HG03442 (cell line): ENCODE measurements at regions not wholly inside any gene's neighbourhood (a gene's known extent, or its start where the extent isn't known, plus 50 kb on each side); places are given as distances from the start of the nearest gene placed in this dataset.

Source experiments
- ATAC-seq: cut with Tn5 transposase; IDR thresholded peaks from one replicate; pipeline ENCODE4 v1.9.1; 2021; ENCODE audit warnings: mild to moderate bottlenecking, moderate library complexity; ENCODE audit not compliant: unreplicated experiment

DNA sequence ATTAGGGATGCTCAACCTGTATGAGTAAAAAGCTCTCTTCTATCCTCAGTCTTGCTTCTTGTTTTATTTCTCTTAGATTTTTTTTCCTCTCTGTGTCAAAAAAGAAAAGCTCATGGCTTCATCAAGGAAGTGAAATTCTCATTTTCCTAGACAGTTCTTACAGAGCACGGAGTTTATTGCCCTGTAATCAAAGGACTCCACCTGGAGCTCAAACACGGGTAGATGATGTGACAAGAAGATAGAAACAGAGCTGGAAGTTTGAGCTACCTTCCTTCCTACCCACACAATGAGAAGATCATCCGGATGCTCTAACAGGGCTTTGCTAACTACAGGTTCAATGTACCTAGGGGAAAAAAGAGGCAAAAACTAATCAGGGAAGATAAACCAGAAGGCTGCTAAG, 564.8 kb downstream of the MED13L start:
- ATAC-seq, result no peak

DNA sequence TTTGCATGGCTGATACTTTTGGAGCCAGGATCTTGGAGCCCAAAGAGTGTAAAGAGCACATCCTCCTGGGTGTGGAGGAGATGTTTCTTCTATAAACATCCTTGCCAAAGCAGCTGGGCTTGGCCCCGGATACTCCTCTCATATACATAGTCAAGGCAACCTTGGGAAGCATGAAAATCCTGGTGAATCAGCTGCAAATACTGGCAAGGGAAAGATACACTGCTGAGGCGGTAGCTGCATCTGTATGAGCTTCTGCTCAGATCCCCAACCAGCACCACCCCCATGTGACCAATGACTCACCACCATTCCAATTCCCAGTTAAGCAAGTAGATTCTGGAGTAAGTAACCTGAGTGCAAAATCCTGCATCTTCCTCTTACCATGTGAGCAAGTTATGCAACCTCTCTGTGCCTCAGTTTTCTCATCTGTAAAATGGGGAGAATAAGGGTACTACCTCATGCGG, 567.4 kb downstream of the MED13L start:
- ATAC-seq, result no peak

DNA sequence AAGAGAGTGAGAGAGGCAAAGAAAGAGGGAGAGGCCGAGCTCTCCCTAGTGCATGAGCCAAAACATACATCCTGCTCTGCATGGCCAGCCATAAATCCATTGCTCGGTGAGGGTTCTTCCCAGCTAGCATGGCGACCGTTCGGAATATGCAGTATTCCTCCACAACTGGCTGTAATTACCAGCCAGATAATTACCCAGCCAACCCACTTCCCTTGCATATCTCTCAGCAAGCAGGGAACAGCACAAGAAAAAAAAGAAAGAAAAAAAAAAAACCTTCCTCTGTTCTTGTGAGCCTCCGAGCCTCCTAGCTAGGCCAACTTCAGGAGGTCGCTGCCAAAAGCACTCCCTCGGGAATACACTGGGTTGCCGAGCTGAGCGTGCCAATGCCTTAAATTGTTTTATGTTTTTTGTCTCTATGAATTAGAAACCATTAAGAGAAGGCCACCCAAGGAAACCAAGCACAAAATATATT, 567.9 kb downstream of the MED13L start:
- ATAC-seq, result no peak

DNA sequence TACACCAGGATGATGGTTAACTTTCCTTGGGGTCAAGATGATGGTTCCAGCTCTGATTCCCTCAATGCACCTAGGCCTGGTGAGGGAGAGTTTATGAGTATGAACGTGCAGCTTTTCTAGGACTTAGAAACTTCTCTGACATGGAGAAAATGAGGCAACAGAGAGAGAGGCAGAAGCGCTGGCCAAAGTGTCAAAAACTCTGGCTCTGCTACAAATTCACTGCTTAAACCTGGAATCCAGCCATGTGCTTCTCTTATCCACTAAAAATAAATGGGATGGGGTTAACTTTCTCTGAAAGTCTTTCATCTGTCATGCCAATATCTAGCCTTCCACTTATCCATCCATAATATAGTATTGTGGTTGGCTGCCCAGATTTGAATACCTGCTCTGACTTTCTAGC, 568.7 kb downstream of the MED13L start:
- no peak for ATAC-seq

DNA sequence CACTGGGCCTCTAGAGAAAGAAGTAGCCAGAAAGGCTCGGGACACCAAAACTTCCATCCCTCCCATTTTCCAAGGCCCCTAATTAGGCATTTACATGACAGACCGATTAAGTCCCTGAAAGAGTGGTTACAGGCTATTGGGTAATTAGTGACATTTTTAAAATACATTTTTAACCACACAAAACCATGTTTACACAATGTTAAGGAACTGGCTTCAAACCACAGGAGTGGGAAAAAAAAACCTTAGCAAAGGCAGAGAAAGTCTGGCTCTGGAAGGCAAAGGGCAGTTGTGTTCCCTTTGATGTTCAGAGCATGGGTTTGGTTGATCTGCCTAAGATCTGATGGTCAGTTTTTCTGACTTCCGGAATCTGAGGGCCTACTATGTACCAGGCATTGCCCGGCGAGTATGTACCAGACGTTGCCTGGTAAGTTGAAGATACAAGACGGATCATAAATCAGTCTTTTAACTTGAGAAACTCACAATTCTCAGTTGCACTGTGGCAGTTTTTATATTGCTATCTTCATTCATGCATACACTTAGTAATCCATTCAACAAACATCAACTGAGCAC, 576.5 kb downstream of the MED13L start:
- no peak for ATAC-seq

DNA sequence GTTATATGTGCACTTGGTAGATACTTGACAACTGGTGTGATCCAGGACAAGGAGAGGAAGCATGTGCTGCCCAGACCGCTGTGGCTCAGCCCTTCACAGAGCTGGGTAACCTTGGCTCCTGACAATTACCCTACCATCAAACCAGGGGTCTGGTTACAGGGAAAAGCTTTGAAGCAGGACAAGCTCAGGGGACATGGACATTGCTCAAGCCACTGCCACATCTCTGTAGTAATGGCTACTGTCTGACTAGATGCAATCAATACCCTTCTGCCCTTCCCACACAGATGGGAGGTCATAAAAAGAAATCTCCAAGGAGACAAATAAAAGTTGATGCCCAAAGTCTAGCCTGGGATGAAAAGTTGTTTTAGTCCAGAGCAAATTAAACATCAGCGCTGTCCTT, 577.4 kb downstream of the MED13L start:
- no peak for ATAC-seq

DNA sequence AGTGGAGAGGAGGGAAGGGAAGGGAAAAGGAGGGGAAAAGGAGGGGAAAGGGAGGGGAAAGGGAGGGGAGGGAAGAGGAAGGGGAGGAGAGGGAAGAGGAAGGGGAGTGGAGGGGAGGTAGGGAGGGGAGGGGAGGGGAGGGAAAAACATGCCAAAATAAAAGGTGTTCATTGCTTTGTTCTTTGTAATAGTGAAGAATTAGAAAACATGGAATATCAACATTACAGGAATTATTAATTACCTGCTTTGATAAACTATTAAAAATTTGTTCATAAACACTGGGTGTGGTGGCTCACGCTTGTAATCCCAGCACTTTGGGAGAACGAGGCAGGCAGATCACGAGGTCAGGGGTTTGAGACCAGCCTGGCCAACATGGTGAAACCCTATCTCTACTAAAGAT, 579.2 kb downstream of the MED13L start:
- no peak for ATAC-seq

DNA sequence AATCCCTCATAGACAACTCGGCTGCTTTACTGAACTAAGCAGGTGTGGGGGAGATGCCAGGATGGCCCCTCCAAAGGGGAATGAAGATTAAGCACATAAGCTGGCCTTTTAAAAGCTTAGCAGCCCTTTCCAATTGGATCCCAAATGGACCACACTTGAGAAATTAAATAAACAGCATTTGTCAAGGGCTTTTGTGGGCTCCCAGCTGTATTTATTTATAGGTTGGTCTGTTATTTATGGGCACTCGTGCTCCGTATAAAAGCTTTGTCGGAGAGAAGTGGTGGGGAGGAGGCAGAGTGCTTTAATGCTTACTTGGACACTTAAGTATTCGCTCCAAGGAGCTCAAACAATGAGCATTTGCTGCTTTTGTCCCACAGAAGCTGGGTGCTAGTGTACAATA, 580.2 kb downstream of the MED13L start:
- ATAC-seq, result no peak

DNA sequence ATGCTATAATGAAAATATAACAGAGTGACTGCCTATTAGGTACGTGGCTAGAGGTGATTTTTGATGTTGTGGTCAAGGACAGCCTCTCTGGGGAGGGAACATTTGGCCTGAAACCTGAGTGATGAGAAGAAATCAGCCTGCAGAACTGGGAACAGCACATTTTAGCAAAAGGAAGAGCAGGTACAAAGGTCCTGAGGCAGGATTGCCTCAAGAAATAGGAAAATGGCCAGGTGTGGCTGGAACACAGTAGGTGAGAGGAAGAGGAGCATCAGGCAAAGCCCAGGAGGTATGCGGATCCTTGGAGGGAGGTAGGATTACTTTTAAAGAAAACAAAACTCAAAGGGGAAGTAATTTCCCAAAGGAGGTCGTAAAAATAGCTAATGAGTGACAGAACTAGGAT, 582.9 kb downstream of the MED13L start:
- no peak for ATAC-seq

DNA sequence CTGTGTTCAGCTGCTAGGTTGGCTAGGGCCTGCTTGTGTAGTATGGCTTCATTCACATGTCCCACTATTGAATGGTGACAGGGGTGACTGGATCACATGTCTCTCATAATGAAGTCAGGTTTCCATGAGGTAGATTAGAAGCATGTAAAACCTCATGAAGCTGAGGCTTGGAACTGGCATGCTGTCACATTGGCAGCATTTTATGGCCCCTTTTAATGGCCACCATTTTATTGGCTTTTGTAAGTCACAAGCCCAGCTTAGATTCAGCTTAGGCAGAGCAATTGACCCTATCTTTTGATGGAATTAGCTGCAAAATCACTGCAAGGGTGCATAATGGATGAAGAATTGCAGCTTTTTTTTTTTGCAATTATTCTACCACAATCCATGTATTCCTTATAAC, 583.5 kb downstream of the MED13L start:
- no peak for ATAC-seq

DNA sequence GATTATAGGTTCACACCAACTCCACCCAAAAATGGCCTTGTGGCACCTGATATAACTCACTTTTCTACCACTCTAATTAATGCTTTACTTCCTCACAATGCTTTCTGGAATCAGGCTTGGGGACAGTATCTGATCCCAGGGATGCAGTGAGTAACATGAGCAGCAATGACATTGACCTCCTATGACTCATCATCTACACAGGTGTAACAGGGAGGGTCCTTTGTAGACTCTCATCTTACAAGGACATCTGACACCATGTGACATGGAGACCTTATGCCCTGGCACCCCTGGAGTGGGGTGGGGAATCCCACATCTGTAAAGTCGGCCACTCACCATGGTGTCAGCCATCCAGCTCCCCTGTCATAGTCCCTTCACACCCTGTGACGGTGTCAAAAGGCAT, 586.4 kb downstream of the MED13L start:
- ATAC-seq, result no peak

DNA sequence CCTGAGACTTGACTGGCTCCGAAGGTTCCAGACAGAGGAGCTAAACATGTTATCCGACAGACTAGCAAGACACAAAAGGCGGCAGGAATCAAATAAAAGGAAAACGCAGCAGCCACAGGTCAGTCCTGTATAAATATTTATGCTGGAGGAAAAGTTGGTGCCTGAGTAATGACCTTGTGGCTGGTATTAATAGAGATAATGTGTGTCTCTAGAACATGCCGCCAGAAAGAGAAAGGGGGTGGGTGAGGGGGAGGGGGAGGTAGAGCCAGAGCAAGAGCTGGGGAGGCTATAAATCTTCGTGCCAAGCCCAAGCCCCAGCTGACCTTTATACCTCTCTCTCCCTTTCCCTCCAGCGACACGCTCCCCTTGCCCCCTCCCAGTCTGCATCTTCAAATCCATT, 590.4 kb downstream of the MED13L start:
- ATAC-seq, result no peak

DNA sequence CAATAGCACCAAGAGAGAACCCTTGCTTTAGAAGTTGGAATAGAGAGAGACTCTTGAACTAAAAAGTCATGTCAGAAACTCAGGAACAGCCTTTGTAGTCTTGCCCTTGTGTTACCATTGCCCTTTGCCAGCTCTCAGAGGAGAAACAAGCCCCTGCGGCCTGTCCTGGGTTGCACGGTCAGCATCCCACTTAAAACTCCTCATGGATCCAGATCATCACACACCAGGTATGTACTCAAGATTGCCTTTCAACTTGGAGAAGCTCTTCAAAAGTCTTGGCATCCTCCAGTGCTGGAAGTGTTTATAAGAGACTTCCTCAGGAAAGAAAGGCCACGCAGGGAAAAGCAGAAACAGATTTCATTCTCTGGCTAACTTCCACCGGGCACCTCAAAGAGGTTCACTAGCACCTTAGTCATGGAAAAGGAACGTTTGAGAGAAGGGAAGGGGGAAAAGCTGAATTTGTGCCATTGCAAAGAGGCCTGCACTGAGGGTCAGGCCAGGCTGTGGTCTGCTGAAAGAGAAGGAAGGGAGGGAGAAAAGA, 594.2 kb downstream of the MED13L start:
- no peak for ATAC-seq

DNA sequence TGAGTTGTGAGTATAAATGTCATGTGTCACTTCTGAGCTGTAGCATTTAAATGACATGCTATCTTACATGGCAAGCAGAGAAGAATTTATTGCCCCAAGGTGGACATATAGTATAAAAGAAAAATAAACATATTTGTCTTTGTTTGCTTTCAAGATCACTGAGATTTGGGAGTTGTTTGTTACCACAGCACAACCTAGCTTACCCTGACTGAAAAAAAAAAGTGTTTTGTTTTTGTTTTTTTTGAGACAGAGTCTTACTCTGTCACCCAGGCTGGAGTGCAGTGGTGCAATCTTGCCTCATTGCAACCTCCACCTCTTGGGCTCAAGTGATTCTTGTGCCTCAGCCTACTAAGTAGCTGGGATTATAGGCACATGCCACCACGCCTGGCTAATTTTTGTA, 596.5 kb downstream of the MED13L start:
- no peak for ATAC-seq

DNA sequence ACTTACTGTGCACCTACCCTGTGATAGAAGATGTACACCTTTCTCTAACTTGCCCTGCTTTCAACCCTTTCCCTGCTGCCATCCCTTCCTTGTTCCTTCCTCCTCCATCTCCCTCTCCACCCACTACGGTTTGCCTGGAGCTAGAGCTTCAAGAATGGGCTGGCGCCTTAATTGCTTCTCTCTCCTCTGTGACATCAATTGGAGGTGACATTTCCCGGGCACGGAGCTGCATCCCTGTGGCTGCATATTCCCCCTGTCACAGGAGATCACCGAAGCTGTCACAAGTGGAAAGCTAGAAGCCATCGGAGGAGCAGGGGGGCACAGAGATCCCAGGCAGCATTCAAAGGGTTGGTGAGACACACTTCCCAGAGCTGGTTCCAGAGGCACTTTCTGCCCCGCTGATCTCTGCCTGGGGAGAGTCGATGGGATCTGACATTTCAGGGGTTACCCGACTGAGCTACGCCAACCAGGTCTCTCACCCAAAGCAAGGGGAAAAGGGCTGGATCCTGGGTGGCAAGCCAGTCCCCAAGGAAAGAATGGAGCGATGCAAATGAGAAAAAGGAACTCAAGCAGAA, 604.9 kb downstream of the MED13L start:
- ATAC-seq, result no peak

DNA sequence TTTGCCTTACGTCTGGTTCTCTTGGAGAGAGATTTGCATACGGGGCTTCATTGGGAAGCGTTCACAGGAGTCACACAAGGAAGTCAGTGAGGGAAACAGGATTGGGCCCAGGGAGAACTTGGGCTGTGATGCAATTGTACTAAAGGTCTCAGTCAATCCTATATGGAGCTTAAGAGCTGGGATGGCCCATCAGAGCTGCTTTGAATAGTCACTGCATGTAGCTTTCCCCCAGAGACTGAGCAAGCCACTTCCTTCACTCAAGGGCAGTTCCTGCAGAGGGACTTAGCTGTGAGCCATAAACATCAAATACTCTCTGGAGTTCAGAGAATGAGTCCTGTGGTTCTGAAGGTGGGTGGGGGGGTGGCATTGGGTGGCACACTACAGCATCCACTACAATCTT, 605.4 kb downstream of the MED13L start:
- ATAC-seq, result no peak

DNA sequence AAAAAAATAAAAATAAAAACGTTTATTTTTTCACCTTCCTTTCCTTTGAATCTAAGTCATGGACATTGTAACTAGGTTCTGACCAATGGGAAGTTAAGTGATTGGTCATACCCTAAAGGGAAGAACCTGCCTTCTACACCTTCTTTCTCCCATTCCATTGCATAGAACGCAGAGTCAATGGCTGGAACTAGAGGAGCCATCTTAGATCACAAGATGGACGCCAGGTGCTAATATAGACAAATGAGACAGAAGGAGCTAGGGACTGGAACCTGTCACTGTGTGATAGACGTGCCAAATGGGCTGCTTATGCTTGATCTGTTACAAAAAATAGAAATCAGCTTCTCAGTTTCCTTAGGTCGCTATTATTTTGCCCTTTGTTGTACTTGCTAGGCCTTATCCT, 606.6 kb downstream of the MED13L start:
- no peak for ATAC-seq

DNA sequence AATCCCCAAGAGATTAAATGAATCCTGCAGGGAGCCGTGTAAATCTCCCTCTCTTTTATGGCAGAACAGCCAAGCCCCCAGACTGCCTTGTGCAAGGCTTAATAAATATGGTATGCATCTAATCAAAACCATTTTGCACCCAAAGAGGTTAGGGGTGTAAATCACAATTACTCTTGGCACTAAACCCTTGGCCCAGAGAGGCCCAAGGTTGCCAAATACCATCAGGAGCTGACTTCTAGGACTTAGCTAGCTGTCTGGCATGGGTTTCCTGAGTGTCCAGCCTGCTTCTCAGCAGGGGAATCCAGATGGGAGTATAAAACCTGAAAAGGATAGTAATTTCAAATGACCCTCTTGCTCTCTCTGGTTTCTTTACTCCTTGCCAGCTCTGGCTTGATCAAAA, 610.4 kb downstream of the MED13L start:
- ATAC-seq, result no peak

DNA sequence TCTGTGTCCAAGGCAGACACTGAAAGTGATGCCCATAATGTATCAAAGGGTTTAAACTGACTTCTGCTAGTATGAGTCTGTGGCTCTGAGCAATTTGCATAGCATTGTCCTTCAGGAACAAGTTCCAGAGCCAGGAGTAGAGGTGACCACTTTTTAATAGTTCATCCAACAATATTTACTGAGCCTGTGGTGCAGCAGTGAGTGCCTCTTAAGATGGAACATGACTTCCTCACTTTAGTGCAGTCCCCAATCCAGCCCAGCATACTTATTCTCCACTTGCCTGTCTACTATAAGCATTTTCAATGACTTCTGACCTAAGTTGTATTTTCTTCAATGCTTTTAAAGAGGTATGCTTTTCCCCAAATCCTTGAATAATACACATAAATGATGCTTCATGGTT, 611.3 kb downstream of the MED13L start:
- no peak for ATAC-seq

DNA sequence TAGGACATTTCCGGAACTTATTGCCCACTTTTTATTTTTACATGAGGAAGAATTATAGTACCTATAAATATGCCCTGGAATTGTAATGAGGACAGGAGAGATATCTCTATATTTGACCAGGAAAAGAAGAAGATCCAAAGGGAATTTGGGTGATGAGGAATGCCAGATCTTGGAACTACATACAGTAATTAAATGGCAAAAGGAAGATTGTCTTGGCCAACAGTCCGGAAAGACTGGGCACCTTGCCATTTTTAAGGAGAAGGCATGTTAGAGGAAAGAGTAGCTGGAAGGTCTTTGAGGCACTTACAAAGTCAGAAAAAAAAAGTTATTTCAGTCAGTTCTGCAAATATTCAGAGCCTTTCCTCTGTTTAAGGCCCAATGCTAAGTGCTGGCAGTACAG, 616.4 kb downstream of the MED13L start:
- no peak for ATAC-seq

DNA sequence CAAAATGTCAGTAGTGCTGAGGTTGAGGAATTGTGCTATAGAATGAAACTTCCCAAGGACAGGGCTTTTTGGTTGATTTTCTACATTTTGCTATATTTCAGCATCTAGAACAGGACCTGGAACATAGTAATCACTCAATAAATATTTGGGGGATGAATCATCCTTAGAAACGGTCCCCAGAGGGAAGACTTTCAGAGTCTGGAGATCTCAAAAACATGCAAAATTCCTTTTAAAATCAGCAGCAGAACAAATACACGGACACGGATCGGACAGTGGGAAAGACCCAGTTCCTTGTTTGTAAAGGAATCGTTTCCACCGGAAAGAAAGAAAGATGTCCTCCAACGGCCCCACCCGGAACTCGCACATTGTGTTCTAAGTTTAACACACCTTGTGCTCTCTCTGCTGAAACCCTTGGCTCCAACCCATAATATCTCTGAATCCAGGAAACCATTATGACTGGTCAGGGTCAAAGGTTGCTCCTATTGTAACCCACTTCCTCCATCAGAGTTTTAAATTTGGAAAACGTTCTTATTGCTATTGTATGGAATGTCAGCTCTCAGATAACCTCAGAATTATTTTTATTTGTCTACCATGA, 617.2 kb downstream of the MED13L start:
- no peak for ATAC-seq

DNA sequence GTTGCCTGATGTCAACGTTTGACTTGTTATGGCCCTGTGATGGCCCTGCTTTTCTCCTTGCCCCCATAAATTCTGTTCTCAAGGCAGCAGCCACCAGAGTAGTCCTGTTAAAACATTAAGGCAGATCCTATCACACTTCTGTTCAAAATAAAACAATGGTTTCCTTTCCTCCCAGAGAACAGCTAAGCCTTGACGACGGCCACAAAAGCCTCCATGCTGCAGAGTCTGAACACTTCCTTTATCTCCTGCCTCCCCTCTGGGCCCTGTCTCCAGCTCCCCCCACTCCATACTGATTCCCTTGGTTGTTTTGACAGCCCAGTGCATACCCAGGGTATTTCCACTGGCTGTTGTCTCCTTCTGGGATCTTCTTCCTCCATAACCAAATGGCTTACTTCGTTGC, 618.1 kb downstream of the MED13L start:
- no peak for ATAC-seq
